Breast epithelium (tissue), 4 donors: ENCODE measurements at regions not wholly inside any gene's neighbourhood (a gene's known extent, or its start where the extent isn't known, plus 50 kb on each side); places are given as distances from the start of the nearest gene placed in this dataset.

ENCODE experiments used
- DNase-seq, 2 donors: peaks; one replicate each; pipeline ENCODE4 v3.0.0-alpha.2; 2019; ENCODE audit warnings: low spot score in 2 of 2
- H3K27ac ChIP-seq, 2 donors: fragments of 200-600 bp; sonication (generic) in 1 of 2; one replicate each; pipeline ENCODE4 v1.5.1; 2016 to 2019; ENCODE audit warnings: mild to moderate bottlenecking in 1 of 2
- H3K27me3 ChIP-seq, 2 donors: fragments of 200-600 bp; sonication (generic) in 1 of 2; one replicate each; pipeline versions ENCODE4 v1.5.1 to v1.6.0; 2017 to 2019; ENCODE audit warnings: control low read depth in 1 of 2, mild to moderate bottlenecking in 1 of 2
- H3K36me3 ChIP-seq: fragments of 200-600 bp; one replicate; pipeline ENCODE4 v1.5.1; 2019
- H3K4me1 ChIP-seq, 2 donors: fragments of 200-600 bp; sonication (generic); one replicate each; pipeline ENCODE4 v1.5.1; 2016 to 2019; ENCODE audit warnings: control low read depth in 1 of 2
- H3K4me3 ChIP-seq, 3 donors: fragments of 200-600 bp; sonication (generic); 1 replicate in 2 of 3; 2 replicates in 1 of 3; pipeline ENCODE4 v1.5.1; 2016 to 2019; ENCODE audit warnings: mild to moderate bottlenecking in 3 of 3, moderate library complexity in 2 of 3
- H3K9me3 ChIP-seq, 2 donors: fragments of 200-600 bp; sonication (generic) in 1 of 2; one replicate each; pipeline ENCODE4 v1.5.1; 2016 to 2019; ENCODE audit warnings: control low read depth in 1 of 2
- POLR2A ChIP-seq: fragments of 450-650 bp; IDR thresholded peaks from one replicate; pipeline ENCODE4 v1.6.1; 2016; ENCODE audit warnings: antibody characterized with exemption, mild to moderate bottlenecking, moderate library complexity
- POLR2AphosphoS5 ChIP-seq, 3 donors: sonication (generic); formaldehyde crosslinking; IDR thresholded peaks; one replicate each; pipeline ENCODE4 v1.6.1; 2017; ENCODE audit warnings: antibody characterized with exemption in 3 of 3
- intact Hi-C: fragments of 100-400 bp; cut with DNase I; formaldehyde crosslinking; loops from one replicate; pipeline ENCODE4 v1.15.1; 2023; ENCODE audit warnings: low total_unique reads
- TF ChIP-seq, protein P1 (sequence below), 3 donors: fragments of 450-650 bp; IDR thresholded peaks; one replicate each; pipeline ENCODE4 v1.5.1; 2016 to 2017; ENCODE audit warnings: antibody characterized with exemption in 3 of 3, mild to moderate bottlenecking in 3 of 3, moderate library complexity in 3 of 3

GRCh38 chr13:78971355-78972025 is 312.5 kb upstream of the OBI1 start:
- Histone ChIP-seq H3K4me3 (no peak overlapping the region), H3K27me3 (peaks cover 0 to 6% of the 10 kb centered on the region in 2 donors), H3K27ac (no peak overlapping the region), H3K36me3 (no peaks in the 10 kb centered on the region), H3K9me3 (no peaks in the 10 kb centered on the region), H3K4me1 (no peaks in the 10 kb centered on the region)
- no peak for DNase-seq
- TF ChIP-seq, protein P1, sequence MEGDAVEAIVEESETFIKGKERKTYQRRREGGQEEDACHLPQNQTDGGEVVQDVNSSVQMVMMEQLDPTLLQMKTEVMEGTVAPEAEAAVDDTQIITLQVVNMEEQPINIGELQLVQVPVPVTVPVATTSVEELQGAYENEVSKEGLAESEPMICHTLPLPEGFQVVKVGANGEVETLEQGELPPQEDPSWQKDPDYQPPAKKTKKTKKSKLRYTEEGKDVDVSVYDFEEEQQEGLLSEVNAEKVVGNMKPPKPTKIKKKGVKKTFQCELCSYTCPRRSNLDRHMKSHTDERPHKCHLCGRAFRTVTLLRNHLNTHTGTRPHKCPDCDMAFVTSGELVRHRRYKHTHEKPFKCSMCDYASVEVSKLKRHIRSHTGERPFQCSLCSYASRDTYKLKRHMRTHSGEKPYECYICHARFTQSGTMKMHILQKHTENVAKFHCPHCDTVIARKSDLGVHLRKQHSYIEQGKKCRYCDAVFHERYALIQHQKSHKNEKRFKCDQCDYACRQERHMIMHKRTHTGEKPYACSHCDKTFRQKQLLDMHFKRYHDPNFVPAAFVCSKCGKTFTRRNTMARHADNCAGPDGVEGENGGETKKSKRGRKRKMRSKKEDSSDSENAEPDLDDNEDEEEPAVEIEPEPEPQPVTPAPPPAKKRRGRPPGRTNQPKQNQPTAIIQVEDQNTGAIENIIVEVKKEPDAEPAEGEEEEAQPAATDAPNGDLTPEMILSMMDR (IDR thresholded peaks at IDR 0.05): no peak
- TF ChIP-seq POLR2A (no peak), POLR2AphosphoS5 (IDR thresholded peaks at IDR 0.05) (no peak)
- intact Hi-C loops: no loop called here

- H3K27me3 ChIP-seq: no peaks in the 10 kb centered on the region
- no peak for DNase-seq
- H3K27ac ChIP-seq: no peak overlapping the region
- H3K4me1 ChIP-seq: no peaks in the 10 kb centered on the region
- TF ChIP-seq, protein P1 (IDR thresholded peaks at IDR 0.05): no peak
- TF ChIP-seq POLR2AphosphoS5 (IDR thresholded peaks at IDR 0.05) (no peak), POLR2A (no peak)
- H3K9me3 ChIP-seq: no peaks in the 10 kb centered on the region
- intact Hi-C loops: no loop called here
- H3K4me3 ChIP-seq: no peak overlapping the region
- H3K36me3 ChIP-seq: no peaks in the 10 kb centered on the region
These were observed 301.9 kb upstream of the OBI1 start for GRCh38 chr13:78960881-78961280.

DNA sequence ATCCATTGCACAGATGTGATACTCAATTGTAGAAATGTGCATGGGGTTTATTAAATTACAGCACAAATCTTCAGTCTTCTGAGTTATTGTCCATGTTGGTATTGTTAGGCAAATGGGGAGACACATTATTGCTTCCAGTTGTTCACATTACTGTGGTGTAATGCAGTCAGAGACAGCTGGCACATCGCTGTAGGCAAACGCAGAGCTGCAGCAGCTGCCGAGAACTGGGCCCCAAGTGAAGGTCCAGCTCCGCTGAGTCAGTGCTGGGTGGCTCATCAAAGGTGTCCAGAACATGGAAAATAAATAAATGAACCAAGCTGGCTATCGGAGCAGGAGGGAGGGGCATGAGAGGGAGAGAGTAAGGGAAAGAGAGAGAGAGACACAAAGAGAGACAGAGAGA is 299.1 kb upstream of the OBI1 start:
- Histone ChIP-seq H3K36me3 (no peaks in the 10 kb centered on the region), H3K27me3 (no peaks in the 10 kb centered on the region), H3K9me3 (no peaks in the 10 kb centered on the region), H3K4me3 (no peak overlapping the region), H3K27ac (no peak overlapping the region), H3K4me1 (no peaks in the 10 kb centered on the region)
- DNase-seq: no peak
- intact Hi-C loops: no loop called here
- TF ChIP-seq, protein P1 (IDR thresholded peaks at IDR 0.05): no peak
- TF ChIP-seq POLR2AphosphoS5 (IDR thresholded peaks at IDR 0.05) (no peak), POLR2A (no peak)

GRCh38 chr13:78940455-78941130 is 281.6 kb upstream of the OBI1 start:
- H3K36me3 ChIP-seq: no peaks in the 10 kb centered on the region
- no peak for DNase-seq
- H3K4me1 ChIP-seq: no peaks in the 10 kb centered on the region
- H3K27ac ChIP-seq: no peak overlapping the region
- H3K9me3 ChIP-seq: no peaks in the 10 kb centered on the region
- intact Hi-C loops: no loop called here
- H3K27me3 ChIP-seq: no peaks in the 10 kb centered on the region
- no peak overlapping the region for H3K4me3 ChIP-seq
- no peak for TF ChIP-seq POLR2AphosphoS5 (IDR thresholded peaks at IDR 0.05)
- TF ChIP-seq POLR2A: no peak
- TF ChIP-seq, protein P1 (IDR thresholded peaks at IDR 0.05): no peak

GRCh38 chr13:78934336-78934735 is 275.4 kb upstream of the OBI1 start:
- H3K4me3 ChIP-seq: no peak overlapping the region
- DNase-seq: no peak
- H3K36me3 ChIP-seq: no peaks in the 10 kb centered on the region
- TF ChIP-seq POLR2A (no peak), POLR2AphosphoS5 (IDR thresholded peaks at IDR 0.05) (no peak)
- TF ChIP-seq, protein P1 (IDR thresholded peaks at IDR 0.05): no peak
- intact Hi-C loops: no loop called here
- H3K9me3 ChIP-seq: no peaks in the 10 kb centered on the region
- H3K27me3 ChIP-seq: no peaks in the 10 kb centered on the region
- no peak overlapping the region for H3K27ac ChIP-seq
- H3K4me1 ChIP-seq: no peaks in the 10 kb centered on the region
